ENCODE measurements at regions not wholly inside any gene's neighbourhood (a gene's known extent, or its start where the extent isn't known, plus 50 kb on each side); places are given as distances from the start of the nearest gene placed in this dataset.

GRCh38 chr12:84807249-84807648, 105.3 kb downstream of the SLC6A15 start:
- no peak for DNase-seq

DNA sequence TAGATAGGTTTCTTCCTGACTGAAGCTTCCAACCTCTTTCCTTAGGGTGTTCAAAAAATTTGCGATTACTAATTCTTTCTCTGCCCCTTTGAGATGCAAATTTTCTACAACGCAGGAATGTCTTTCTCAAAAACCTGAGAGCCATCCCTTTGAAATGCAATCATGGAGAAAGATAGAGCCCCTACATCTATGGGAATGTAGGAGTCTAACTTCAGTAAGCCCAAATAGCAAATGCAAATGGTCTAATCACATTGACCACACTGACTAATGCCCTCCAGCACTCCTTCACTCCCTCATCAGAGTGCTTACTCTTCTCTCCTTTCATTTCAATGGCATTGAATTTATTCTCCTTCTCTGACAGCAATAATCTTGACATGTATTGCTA, 107.1 kb downstream of the SLC6A15 start:
- no peak for DNase-seq

- DNase-seq = no peak
Measured at GRCh38 chr12:84804691-84805473, 107.7 kb downstream of the SLC6A15 start.

DNA sequence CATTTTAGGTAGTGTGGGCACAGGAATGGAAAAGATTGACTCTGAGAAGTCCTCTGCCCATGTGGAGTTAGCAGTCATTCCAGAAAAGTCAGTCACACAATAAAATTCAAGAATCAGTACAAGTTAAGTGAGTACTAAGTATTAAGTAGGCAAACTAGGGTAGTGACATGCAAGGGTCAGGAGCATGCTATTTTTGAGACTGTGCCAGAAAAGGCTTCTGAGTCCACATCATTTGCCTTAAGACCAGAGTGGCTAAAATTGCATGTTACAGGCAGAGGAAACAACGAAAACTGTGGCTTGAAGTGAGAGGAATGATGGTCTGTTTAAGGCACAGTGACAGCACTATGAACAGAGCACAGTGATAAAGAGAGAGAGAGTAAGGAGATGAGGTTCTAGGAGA, 108.9 kb downstream of the SLC6A15 start:
- DNase-seq = no peak

DNA sequence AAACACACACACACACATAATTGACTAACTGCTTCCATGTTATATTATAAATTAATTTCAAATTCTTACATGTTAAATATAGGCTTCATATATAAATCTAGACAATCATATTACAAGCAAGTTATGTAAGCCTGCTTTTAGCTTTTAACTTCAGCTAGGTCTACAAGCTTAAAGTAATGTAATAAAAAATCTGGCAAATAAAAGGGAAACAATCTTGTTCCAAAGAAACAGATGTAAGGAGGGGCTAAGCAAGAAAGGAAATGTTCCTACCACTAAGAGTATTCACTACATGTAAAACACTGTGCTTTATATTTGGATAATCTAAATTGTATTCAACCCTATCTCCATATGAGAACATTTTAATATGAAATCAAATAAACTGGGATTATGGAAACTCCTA, 110.4 kb downstream of the SLC6A15 start:
- no peak for DNase-seq

- DNase-seq = no peak
Measured at GRCh38 chr12:84793558-84794367, 118.8 kb downstream of the SLC6A15 start.

DNA sequence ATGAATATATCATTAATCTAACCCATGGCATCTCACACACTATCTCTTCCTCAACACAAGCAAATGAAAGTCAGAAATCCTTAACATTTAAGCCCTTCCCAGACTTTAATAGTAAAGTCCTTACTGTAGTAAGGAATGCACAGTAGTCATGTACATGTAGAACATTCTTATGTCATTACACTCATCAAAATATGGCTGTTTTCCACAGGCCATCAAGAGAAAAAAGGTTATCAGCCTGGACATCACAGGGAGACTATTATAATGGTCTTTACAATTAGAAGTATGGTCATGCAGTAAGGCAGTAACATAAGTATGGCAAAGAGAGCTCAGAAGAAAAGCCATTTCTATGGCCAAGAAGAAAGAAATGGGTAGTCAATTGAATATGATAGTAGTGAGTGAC, 121.2 kb downstream of the SLC6A15 start:
- DNase-seq = no peak

DNA sequence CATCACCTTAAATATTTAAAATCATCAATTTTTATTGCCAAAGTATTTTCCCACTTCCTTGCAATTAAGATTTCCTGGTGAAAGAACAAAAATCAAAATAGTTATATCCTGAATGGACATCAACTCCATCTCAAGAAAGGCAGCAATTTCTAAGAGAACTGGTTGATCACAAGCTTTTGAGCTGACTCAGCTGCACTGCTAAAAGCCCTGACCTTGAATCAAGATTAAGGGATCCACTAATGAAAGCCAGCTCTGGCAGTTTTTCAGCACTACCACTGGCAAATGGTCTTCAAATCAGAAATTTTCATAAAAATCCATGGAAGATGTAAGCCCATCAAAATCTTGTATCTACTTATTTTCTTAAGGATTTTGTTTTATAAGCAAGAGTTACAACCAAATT, 123.4 kb downstream of the SLC6A15 start:
- no peak for DNase-seq

DNA sequence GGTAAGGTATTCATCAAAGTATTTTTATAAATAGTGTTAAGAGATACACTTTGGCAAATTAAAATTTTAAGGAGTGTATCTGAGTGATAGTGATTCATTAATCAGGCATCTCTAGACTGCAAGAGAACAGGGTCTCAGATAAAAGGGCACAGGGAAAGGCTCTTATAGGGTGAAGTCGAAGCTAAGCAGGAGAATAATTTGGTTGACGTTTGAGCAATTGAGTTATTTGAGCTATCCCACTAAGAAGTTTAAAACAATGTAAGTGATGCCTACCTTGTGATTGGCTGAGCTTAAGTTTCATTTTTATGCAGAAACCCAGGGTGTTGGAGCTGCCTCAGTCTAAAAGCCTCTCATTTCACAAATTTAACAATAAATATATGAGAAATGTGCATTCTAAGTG, 125.3 kb downstream of the SLC6A15 start:
- DNase-seq = no peak

GRCh38 chr12:84786622-84787021, 126.0 kb downstream of the SLC6A15 start:
- DNase-seq = no peak

DNA sequence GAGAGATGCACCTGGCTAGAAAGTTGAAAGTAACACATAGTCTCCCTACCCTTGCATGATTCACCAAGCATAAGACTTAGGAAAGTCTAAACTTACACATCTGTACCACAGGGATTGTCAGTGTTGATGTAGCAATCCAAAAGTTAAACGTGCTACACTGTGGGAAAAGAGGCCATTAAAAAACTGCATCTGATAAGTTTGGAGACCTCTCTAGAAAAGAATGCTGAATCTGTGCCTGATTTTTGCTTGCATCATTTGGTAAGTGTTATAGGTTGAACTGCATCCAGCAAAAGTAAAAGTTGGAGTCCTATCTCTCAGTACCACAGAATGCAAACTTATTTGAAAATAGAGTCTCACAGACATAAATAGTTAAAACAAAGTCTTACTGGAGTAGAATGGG, 126.6 kb downstream of the SLC6A15 start:
- DNase-seq = no peak

- no peak for DNase-seq
Measured at GRCh38 chr12:84785281-84785680, 127.3 kb downstream of the SLC6A15 start.

GRCh38 chr12:84779169-84779568, 133.4 kb downstream of the SLC6A15 start:
- no peak for DNase-seq

GRCh38 chr12:84772281-84772680, 140.3 kb downstream of the SLC6A15 start:
- no peak for DNase-seq

DNA sequence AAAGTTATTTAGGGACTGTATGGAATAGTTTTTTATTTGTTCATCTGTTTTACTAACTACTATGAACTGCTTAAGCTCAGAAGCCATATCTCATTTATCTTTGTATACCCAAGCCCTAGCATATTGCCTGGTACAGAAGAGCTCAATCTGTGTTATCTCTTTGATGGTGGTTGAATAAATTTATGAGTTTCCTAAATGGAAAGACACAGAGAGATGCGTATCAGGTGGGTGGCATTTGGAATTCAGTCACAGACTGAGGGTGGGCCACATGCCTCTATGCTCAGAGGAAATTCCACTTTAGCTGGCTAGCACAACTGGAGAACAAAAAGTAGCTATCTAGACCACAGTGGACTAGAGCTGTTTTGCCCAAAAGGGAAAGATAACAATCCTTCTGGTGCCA, 145.5 kb downstream of the SLC6A15 start:
- DNase-seq = no peak

DNA sequence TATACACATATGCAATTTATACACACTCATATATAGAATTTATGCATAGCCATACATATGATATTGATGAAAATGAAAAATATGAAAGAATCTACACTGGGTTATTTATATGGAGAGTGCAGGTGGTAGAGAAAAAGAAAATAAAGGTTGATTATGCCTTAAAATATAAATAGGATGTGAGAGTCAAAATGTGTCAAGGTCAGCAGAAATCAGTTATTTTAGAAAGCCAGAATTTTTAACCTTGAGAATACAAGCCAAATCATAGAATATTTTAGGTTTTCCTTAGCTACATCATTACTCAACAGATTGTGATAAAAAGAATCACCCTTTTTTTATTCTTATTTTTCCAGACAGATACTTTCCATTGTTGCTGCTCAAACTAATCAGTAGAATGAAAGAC, 146.2 kb downstream of the SLC6A15 start:
- no peak for DNase-seq

DNA sequence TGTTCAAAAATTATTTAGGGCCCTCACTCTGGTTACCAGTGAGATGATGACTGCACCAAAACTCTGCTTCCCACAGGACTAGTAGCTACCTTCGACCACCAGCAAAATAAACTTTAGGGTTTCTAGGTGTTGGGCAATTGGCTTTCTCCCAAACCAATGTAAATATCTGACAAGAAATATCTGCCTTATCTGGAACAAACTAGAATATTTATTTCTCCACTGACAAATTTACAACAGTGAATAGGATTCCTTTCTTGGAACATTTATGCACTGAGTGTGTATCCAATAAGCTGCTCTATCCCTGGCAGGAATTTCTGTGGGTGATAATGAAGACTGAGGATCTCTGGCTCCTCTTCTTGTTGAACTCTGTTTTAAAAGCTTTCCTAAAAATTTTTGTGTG, 148.6 kb downstream of the SLC6A15 start:
- DNase-seq = no peak

- no peak for DNase-seq
Measured at GRCh38 chr12:84763107-84763506, 149.5 kb downstream of the SLC6A15 start.

GRCh38 chr12:84760091-84760865, 152.3 kb downstream of the SLC6A15 start:
- DNase-seq = no peak

DNA sequence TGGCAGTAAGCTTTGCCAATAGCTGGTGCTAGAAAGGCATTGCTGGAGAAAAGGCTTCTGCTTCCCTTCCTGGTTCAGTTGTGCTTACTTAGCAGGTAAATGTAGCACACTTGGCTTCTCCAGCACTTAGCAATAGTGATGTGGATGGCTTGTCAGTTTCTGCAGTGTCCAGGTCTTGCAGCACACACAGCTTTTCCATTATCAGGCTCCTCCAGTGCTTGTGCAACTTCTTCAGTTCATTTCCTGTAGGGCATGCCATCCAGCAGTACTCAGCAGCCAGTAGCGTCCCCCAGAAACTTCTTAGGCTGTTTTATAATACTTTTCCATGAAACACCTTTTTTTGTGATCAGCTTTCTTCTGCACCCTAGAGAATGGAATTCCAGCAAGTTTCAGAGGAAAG, 154.6 kb downstream of the SLC6A15 start:
- DNase-seq = no peak

GRCh38 chr12:84756961-84757360, 155.6 kb downstream of the SLC6A15 start:
- no peak for DNase-seq

GRCh38 chr12:84745127-84745526, 167.5 kb downstream of the SLC6A15 start:
- no peak for DNase-seq

DNA sequence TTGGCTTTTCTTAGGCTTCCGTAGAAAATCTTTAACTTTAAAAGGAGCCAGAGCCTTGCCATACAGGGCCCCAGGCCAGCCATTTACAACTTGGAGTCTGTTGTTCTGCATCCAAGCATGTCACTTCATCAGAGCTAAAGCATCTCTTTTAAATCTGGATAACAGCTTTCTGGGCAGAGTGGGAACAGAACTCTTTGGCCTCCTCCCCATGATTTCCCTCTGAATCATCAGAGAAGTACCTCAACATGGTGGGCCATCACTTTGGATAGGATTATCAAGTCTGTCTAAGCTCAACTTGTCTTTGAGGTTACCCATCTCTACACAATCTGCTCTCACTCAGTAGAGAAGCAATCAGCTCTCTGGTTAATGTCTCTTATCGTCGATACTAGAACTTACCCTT, 170.9 kb downstream of the SLC6A15 start:
- no peak for DNase-seq

DNA sequence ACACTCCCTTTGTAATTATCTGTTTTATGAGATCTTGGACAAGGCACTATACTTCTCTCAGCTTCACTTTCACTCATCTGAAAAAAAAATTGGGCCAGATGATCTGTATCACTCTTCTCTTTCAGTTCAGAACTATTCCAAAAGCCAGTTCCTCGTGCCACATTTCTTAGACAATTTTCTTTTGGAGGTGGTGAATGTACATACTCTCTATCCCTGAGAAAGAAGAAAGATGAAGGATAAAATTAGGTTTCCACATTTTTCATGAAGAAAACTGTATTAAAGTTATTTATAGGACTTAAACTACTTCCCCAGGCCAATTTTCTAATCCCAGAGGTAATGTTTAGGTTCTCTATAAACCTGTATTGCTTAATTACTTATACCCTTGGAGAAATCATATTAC, 171.6 kb downstream of the SLC6A15 start:
- no peak for DNase-seq

All from kidney glomerular epithelial cell (primary cell).